ENCODE measurements at regions not wholly inside any gene's neighbourhood (a gene's known extent, or its start where the extent isn't known, plus 50 kb on each side); places are given as distances from the start of the nearest gene placed in this dataset.
"Not testable (repeated sequence)": the region's sequence is repeated elsewhere in the genome, so short reads cannot be mapped to it uniquely, and the experiment has no call there.

GRCh38 chrX:149420566-149420965 lies 84.5 kb downstream of the IDS start:
- not testable (repeated sequence) for H3K9me3 ChIP-seq (ENCODE audit: control insufficient read depth, low read length); H3K27me3 ChIP-seq (ENCODE audit: control insufficient read depth, insufficient read depth, low read length); H3K4me1 ChIP-seq; H3K36me3 ChIP-seq (ENCODE audit: control insufficient read depth, insufficient read depth, low read length); H3K27ac ChIP-seq; H3K4me2 ChIP-seq (ENCODE audit: low read length); H3K79me2 ChIP-seq; H2AFZ ChIP-seq; H3K4me3 ChIP-seq (ENCODE audit: low read depth, low read length); H3K9ac ChIP-seq

- no peaks in the 10 kb centered on the region for H3K4me1 ChIP-seq
- TF ChIP-seq CTCF (IDR thresholded peaks at IDR 0.05): no peak
- H3K27ac ChIP-seq: no peak overlapping the region
- no peak overlapping the region for H3K9ac ChIP-seq
- no peaks in the 10 kb centered on the region for H3K27me3 ChIP-seq (ENCODE audit: control insufficient read depth, insufficient read depth, low read length)
- H3K79me2 ChIP-seq: no peaks in the 10 kb centered on the region
- no peak overlapping the region for H3K4me2 ChIP-seq (ENCODE audit: low read length)
- H3K36me3 ChIP-seq (ENCODE audit: control insufficient read depth, insufficient read depth, low read length): no peaks in the 10 kb centered on the region
- H3K4me3 ChIP-seq (ENCODE audit: low read depth, low read length): no peak overlapping the region
- no peaks in the 10 kb centered on the region for H3K9me3 ChIP-seq (ENCODE audit: control insufficient read depth, low read length)
- no peak overlapping the region for H2AFZ ChIP-seq
These were observed 107.1 kb downstream of the IDS start for GRCh38 chrX:149398027-149398426.

- no peak overlapping the region for H2AFZ ChIP-seq
- H3K36me3 ChIP-seq (ENCODE audit: control insufficient read depth, insufficient read depth, low read length): no peaks in the 10 kb centered on the region
- H3K4me3 ChIP-seq (ENCODE audit: low read depth, low read length): no peak overlapping the region
- H3K27ac ChIP-seq: no peak overlapping the region
- H3K27me3 ChIP-seq (ENCODE audit: control insufficient read depth, insufficient read depth, low read length): no peaks in the 10 kb centered on the region
- no peaks in the 10 kb centered on the region for H3K9me3 ChIP-seq (ENCODE audit: control insufficient read depth, low read length)
- H3K9ac ChIP-seq: no peak overlapping the region
- H3K79me2 ChIP-seq: no peaks in the 10 kb centered on the region
- no peaks in the 10 kb centered on the region for H3K4me1 ChIP-seq
- no peak for TF ChIP-seq CTCF (IDR thresholded peaks at IDR 0.05)
- no peak overlapping the region for H3K4me2 ChIP-seq (ENCODE audit: low read length)
These were observed 112.2 kb downstream of the IDS start for GRCh38 chrX:149392921-149393320.

- H3K4me2 ChIP-seq (ENCODE audit: low read length): no peak overlapping the region
- no peak overlapping the region for H3K4me3 ChIP-seq (ENCODE audit: low read depth, low read length)
- no peaks in the 10 kb centered on the region for H3K27me3 ChIP-seq (ENCODE audit: control insufficient read depth, insufficient read depth, low read length)
- no peaks in the 10 kb centered on the region for H3K36me3 ChIP-seq (ENCODE audit: control insufficient read depth, insufficient read depth, low read length)
- no peak overlapping the region for H3K27ac ChIP-seq
- H3K9me3 ChIP-seq (ENCODE audit: control insufficient read depth, low read length): no peaks in the 10 kb centered on the region
- H2AFZ ChIP-seq: no peak overlapping the region
- no peak for TF ChIP-seq CTCF (IDR thresholded peaks at IDR 0.05)
- H3K4me1 ChIP-seq: no peaks in the 10 kb centered on the region
- no peak overlapping the region for H3K9ac ChIP-seq
- no peaks in the 10 kb centered on the region for H3K79me2 ChIP-seq
These were observed 121.3 kb downstream of the IDS start for GRCh38 chrX:149383852-149384251.

GRCh38 chrX:149374751-149375150 lies 130.4 kb downstream of the IDS start:
- no peak for TF ChIP-seq CTCF (IDR thresholded peaks at IDR 0.05)
- H3K79me2 ChIP-seq: no peaks in the 10 kb centered on the region
- H3K27ac ChIP-seq: no peak overlapping the region

More at GRCh38 chrX:149374751-149375150, 130.4 kb downstream of the IDS start:
- Histone ChIP-seq H3K9me3 (ENCODE audit: control insufficient read depth, low read length) (no peaks in the 10 kb centered on the region), H3K4me1 (no peaks in the 10 kb centered on the region), H3K9ac (no peak overlapping the region), H3K27me3 (ENCODE audit: control insufficient read depth, insufficient read depth, low read length) (no peaks in the 10 kb centered on the region), H2AFZ (no peak overlapping the region), H3K4me2 (ENCODE audit: low read length) (no peak overlapping the region), H3K4me3 (ENCODE audit: low read depth, low read length) (no peak overlapping the region), H3K36me3 (ENCODE audit: control insufficient read depth, insufficient read depth, low read length) (no peaks in the 10 kb centered on the region)

Data from parathyroid adenoma (tissue), 2 donors.